GM06990 (cell line): ENCODE measurements at regions not wholly inside any gene's neighbourhood (a gene's known extent, or its start where the extent isn't known, plus 50 kb on each side); places are given as distances from the start of the nearest gene placed in this dataset.
A peak's percentile ranks its signal among the peaks of the same experiment; 100 is the strongest.
"Not testable (repeated sequence)": the region's sequence is repeated elsewhere in the genome, so short reads cannot be mapped to it uniquely, and the experiment has no call there.

Experiments used
- DNase-seq: peaks from one replicate; pipeline ENCODE4 v3.0.0-alpha.2; 2011; ENCODE audit not compliant: insufficient read length; ENCODE audit errors: extremely low read depth
- H3K27me3 ChIP-seq: replicated peaks from 2 replicates; pipeline ENCODE4 v1.6.0; 2011; ENCODE audit warnings: low read length; ENCODE audit not compliant: control insufficient read depth, insufficient read depth
- H3K36me3 ChIP-seq: 2 replicates; pipeline ENCODE4 v1.5.1; 2011; ENCODE audit warnings: low read length; ENCODE audit not compliant: control insufficient read depth, insufficient read depth
- H3K4me3 ChIP-seq: replicated peaks from 2 replicates; pipeline ENCODE4 v1.5.1; 2011; ENCODE audit warnings: low read depth, mild to moderate bottlenecking, control low read depth, low read length
- CTCF ChIP-seq: IDR thresholded peaks from 2 replicates; pipeline ENCODE4 v1.5.1; 2011; ENCODE audit warnings: low read length, control low read depth, mild to moderate bottlenecking, inconsistent platforms; ENCODE audit not compliant: insufficient read depth, poor library complexity, severe bottlenecking

GRCh38 chr5:100668511-100668910, 133.3 kb downstream of the FAM174A start:
- Histone ChIP-seq H3K4me3 (no peak overlapping the region), H3K36me3 (no peaks in the 10 kb centered on the region), H3K27me3 (no peaks in the 10 kb centered on the region)
- no peak for TF ChIP-seq CTCF
- no peak for DNase-seq

DNA sequence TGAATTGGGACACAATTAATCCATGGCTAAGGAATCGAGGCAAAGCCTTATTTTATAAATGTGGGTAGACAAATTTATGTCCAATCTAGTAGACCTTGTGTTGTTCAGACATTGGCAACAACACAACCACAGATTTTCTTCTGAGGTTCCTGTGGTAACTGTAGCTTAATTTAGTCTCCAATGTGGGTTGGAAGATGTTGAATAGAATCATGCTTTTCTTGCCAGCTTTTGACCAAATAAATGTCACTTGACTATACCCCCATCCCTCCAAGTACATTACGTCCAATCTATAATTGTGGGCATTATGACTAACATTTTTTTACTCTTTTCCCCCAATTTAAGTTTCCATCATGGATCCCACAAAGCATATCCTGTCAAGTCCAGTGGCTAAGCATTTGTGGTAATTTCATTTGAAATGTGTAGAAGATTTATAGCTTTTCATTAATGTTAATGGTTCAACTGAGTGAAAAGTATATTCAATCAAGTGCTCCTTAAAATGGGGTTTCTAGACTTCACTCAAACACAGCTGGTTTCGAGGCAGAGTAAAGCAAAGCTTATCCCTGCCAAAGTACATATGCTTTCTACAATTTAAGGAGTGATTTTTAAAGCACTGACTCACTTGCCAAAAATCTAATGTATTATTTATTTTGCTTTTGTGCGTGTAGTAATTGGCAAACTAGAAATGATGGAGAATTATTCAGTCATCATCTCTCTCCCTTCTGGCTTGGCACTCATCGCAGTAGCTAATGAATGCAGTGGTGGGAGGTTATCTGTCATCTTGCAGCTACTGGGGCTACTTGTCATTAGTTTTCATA, 141.8 kb downstream of the FAM174A start:
- DNase-seq = no peak
- no peaks in the 10 kb centered on the region for H3K27me3 ChIP-seq
- no peak for TF ChIP-seq CTCF
- H3K4me3 ChIP-seq = no peak overlapping the region
- no peaks in the 10 kb centered on the region for H3K36me3 ChIP-seq

DNA sequence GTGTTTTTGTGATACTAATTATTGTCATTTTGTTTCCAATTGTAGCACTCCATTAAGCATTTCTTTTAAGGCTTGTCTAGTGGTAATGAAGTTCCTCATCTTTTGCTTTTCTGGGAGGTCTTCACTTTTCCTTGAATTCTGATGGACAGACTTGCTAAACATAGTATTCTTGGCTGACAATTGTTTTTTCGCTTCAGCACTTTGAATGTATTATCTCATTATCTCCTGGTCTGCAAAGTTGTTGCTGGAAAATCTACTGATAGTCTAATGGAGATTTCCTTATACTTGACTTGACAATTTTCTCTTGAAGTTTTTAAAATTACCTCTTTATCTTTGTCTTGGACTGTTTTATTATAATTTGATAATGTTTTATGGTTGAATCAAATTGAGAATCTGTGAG, 147.5 kb downstream of the FAM174A start:
- no peak for DNase-seq

DNA sequence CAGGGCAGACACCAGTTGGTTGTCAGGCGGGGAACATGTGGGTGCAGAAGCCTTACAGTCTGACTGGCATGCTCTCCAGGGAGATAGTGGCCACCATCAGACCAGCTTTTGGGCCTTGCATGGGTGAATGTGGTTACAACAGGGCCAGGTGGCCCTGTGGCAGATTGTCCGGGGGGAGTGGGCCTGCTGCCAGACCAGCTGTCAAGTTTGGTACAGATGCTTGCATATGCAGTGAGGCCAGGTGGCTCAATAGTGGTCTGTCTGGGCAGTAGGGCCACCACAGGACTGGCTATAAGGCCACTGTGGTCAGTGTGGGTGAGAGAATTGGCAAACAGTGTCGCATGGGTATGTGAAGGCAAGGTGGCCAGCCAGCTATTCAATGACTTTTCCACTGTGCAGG, 148.7 kb downstream of the FAM174A start:
- Histone ChIP-seq H3K4me3 (no peak overlapping the region), H3K36me3 (no peaks in the 10 kb centered on the region), H3K27me3 (no peaks in the 10 kb centered on the region)
- DNase-seq = peak; percentile 1
- no peak for TF ChIP-seq CTCF

More for the DNA sequence above, 147.5 kb downstream of the FAM174A start:
- Histone ChIP-seq H3K27me3 (no peaks in the 10 kb centered on the region), H3K36me3 (no peaks in the 10 kb centered on the region), H3K4me3 (no peak overlapping the region)
- TF ChIP-seq CTCF = no peak

DNA sequence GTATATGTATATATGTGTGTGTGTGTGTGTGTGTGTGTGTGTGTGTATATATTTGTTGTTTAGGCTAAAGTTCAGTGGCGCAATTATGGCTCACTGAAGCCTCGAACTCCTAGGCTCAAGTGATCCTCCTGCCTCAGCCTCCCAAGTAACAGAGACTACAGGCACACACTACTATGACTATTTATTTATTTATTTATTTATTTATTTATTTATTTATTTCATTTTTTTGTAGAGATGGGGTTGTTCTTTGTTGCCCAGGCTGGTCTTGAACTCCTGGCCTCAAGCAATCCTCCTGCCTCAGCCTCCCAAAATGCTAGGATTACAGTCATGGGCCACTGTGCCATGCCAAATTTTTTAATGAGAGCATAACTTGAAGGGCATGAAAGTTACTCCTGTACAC, 149.9 kb downstream of the FAM174A start:
- not testable (repeated sequence) for DNase-seq, H3K27me3 ChIP-seq, H3K36me3 ChIP-seq, H3K4me3 ChIP-seq

DNA sequence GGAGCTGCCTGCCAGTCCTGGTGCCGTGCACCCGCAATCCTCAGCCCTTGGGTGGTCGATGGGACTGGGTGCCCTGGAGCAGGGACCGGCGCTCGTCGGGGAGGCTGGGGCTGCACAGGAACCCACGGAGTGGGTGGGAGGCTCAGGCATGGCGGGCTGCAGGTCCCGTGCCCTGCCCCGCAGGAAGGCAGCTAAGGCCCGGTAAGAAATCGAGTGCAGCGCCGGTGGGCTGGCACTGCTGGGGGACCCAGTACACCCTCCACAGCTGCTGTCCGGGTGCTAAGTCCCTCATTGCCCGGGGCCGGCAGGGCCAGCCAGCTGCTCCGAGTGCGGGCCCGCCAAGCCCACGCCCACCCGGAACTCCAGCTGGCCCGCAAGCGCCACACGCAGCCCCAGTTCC, 153.7 kb downstream of the FAM174A start:
- not testable (repeated sequence) for DNase-seq, H3K27me3 ChIP-seq, H3K36me3 ChIP-seq, H3K4me3 ChIP-seq

- DNase-seq = no peak
- Histone ChIP-seq H3K36me3 (no peaks in the 10 kb centered on the region), H3K4me3 (no peak overlapping the region), H3K27me3 (no peaks in the 10 kb centered on the region)
- TF ChIP-seq CTCF = no peak
These were observed 154.9 kb downstream of the FAM174A start for GRCh38 chr5:100690036-100690560.
